Testis (tissue), 2 donors: ENCODE measurements at regions not wholly inside any gene's neighbourhood (a gene's known extent, or its start where the extent isn't known, plus 50 kb on each side); places are given as distances from the start of the nearest gene placed in this dataset.

ENCODE experiments used
- CTCF ChIP-seq, 3 experiments: fragments of 450-650 bp in 2 of 3; fragments of 200-600 bp in 1 of 3; sonication (generic) in 1 of 3; IDR thresholded peaks; one replicate each; pipeline ENCODE4 v1.5.1; 2016 to 2019; ENCODE audit warnings: antibody characterized with exemption in 3 of 3, mild to moderate bottlenecking in 2 of 3, moderate library complexity in 1 of 3
- POLR2A ChIP-seq: fragments of 450-650 bp; IDR thresholded peaks from one replicate; pipeline ENCODE4 v1.6.1; 2017; ENCODE audit warnings: antibody characterized with exemption, mild to moderate bottlenecking, moderate library complexity

GRCh38 chr2:59183070-59183469 lies 941.9 kb upstream of the FANCL start:
- TF ChIP-seq CTCF (IDR thresholded peaks at IDR 0.05) = no peak
- TF ChIP-seq POLR2A = no peak
